ENCODE measurements at regions not wholly inside any gene's neighbourhood (a gene's known extent, or its start where the extent isn't known, plus 50 kb on each side); places are given as distances from the start of the nearest gene placed in this dataset.

DNA sequence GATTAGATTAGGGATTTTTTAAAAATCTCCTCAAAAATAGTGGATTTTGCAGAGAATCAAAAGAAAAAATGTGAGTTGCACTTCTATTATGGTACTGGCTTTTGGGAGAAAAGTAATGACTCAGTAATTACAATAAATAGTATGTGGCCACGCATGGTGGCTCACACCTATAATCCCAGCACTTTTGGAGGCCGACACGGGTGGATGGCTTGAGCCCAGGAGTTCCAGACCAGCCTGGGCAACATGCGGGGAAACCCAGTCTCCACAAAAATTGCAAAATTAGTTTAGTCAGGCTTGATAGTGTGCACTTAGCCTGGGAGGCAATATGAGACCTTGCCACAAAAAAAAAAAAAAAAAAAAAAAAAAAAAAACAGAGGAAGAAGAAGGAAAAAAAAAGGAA is 1098.2 kb downstream of the ZPLD1 start:
- no peaks in the 10 kb centered on the region for H3K27me3 ChIP-seq (replicated peaks in 1 of 2; ENCODE audit: control insufficient read depth in 2 of 2, insufficient read depth in 2 of 2, low read length in 1 of 2)
- H3K9me3 ChIP-seq (replicated peaks; ENCODE audit: control insufficient read depth, insufficient read depth, low read length), result no peaks in the 10 kb centered on the region
- H3K36me3 ChIP-seq (ENCODE audit: control insufficient read depth in 2 of 2, insufficient read depth in 2 of 2, low read length in 1 of 2), result no peaks in the 10 kb centered on the region
- ATAC-seq, result no peak
- H2AFZ ChIP-seq (ENCODE audit: control insufficient read depth, low read depth, low read length), result no peak overlapping the region
- H3K4me3 ChIP-seq, result no peak overlapping the region
- CTCF ChIA-PET, result no interaction called here
- no TSS peak for BruUV-seq (replicated peaks)
- no peak for DNase-seq (ENCODE audit: low read depth, low spot score)
- WGBS (ENCODE audit: insufficient coverage, insufficient replicate concordance, low lambda C conversion rate, missing lambda C conversion rate), result 20% methylated on average over 4 of the region's 4 CpGs
- H3K27ac ChIP-seq (ENCODE audit: control insufficient read depth, insufficient read depth), result no peak overlapping the region
- in situ Hi-C loops (cut with MboI) (no loop called here), intact Hi-C loops (cut with micrococcal nuclease; ENCODE audit: unreplicated experiment) (no loop called here)
- FAIRE-seq, result no peak
- H3K4me2 ChIP-seq (ENCODE audit: control insufficient read depth, insufficient read depth), result no peak overlapping the region
- H3K79me2 ChIP-seq (ENCODE audit: control insufficient read depth, insufficient read depth, low read length), result no peaks in the 10 kb centered on the region
- RAD21 ChIA-PET (ENCODE audit: unreplicated experiment), result no interaction called here
- no peak overlapping the region for H3K9ac ChIP-seq (ENCODE audit: control insufficient read depth, insufficient read depth, low read length)
- H4K20me1 ChIP-seq (ENCODE audit: control insufficient read depth, insufficient read depth), result no peaks in the 10 kb centered on the region
- H3K4me1 ChIP-seq (ENCODE audit: control insufficient read depth, insufficient read depth, low read length), result no peaks in the 10 kb centered on the region
- SMC1A ChIA-PET (ENCODE audit: uncharacterized antibody, unreplicated experiment), result no interaction called here
- no peak for TF ChIP-seq ZBED1 (IDR thresholded peaks at IDR 0.05; ENCODE audit: borderline replicate concordance)
- TF ChIP-seq WRNIP1 (IDR thresholded peaks at IDR 0.05; ENCODE audit: borderline replicate concordance, low read depth, low read length), result no peak
- TF ChIP-seq, protein P1, sequence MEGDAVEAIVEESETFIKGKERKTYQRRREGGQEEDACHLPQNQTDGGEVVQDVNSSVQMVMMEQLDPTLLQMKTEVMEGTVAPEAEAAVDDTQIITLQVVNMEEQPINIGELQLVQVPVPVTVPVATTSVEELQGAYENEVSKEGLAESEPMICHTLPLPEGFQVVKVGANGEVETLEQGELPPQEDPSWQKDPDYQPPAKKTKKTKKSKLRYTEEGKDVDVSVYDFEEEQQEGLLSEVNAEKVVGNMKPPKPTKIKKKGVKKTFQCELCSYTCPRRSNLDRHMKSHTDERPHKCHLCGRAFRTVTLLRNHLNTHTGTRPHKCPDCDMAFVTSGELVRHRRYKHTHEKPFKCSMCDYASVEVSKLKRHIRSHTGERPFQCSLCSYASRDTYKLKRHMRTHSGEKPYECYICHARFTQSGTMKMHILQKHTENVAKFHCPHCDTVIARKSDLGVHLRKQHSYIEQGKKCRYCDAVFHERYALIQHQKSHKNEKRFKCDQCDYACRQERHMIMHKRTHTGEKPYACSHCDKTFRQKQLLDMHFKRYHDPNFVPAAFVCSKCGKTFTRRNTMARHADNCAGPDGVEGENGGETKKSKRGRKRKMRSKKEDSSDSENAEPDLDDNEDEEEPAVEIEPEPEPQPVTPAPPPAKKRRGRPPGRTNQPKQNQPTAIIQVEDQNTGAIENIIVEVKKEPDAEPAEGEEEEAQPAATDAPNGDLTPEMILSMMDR (IDR thresholded peaks at IDR 0.05 in 2 of 3, conservative IDR thresholded peaks at IDR 0.05 in 1 of 3; ENCODE audit: control insufficient read depth in 2 of 3, extremely low read depth in 1 of 3, insufficient read depth in 1 of 3, low read depth in 3 of 3, low read length in 3 of 3), result no peak
- TF ChIP-seq SRF (IDR thresholded peaks at IDR 0.05; ENCODE audit: low read depth in 2 of 2, low read length in 2 of 2), result no peak
- TF ChIP-seq TCF12 (IDR thresholded peaks at IDR 0.05; ENCODE audit: low read depth, low read length), result no peak
- TF ChIP-seq CREM (IDR thresholded peaks at IDR 0.05; ENCODE audit: low read depth), result no peak
- TF ChIP-seq, protein P2, sequence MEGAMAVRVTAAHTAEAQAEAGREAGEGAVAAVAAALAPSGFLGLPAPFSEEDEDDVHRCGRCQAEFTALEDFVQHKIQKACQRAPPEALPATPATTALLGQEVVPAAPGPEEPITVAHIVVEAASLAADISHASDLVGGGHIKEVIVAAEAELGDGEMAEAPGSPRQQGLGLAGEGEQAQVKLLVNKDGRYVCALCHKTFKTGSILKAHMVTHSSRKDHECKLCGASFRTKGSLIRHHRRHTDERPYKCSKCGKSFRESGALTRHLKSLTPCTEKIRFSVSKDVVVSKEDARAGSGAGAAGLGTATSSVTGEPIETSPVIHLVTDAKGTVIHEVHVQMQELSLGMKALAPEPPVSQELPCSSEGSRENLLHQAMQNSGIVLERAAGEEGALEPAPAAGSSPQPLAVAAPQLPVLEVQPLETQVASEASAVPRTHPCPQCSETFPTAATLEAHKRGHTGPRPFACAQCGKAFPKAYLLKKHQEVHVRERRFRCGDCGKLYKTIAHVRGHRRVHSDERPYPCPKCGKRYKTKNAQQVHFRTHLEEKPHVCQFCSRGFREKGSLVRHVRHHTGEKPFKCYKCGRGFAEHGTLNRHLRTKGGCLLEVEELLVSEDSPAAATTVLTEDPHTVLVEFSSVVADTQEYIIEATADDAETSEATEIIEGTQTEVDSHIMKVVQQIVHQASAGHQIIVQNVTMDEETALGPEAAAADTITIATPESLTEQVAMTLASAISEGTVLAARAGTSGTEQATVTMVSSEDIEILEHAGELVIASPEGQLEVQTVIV (IDR thresholded peaks at IDR 0.05; ENCODE audit: borderline replicate concordance, partially characterized antibody), result no peak
- TF ChIP-seq ZBTB4 (CRISPR knock-in tag; IDR thresholded peaks at IDR 0.05), result no peak
- TF ChIP-seq NBN (IDR thresholded peaks at IDR 0.05), result no peak
- TF ChIP-seq, protein P3, sequence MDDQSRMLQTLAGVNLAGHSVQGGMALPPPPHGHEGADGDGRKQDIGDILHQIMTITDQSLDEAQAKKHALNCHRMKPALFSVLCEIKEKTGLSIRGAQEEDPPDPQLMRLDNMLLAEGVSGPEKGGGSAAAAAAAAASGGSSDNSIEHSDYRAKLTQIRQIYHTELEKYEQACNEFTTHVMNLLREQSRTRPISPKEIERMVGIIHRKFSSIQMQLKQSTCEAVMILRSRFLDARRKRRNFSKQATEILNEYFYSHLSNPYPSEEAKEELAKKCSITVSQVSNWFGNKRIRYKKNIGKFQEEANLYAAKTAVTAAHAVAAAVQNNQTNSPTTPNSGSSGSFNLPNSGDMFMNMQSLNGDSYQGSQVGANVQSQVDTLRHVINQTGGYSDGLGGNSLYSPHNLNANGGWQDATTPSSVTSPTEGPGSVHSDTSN (IDR thresholded peaks at IDR 0.05; ENCODE audit: insufficient replicate concordance, low read depth, low read length), result no peak
- no peak for TF ChIP-seq IRF4 (IDR thresholded peaks at IDR 0.05; ENCODE audit: low read depth, low read length)
- TF ChIP-seq TBL1XR1 (IDR thresholded peaks at IDR 0.05; ENCODE audit: low read depth, low read length), result no peak
- POLR2A ChIA-PET, result no interaction called here
